ENCODE measurements at regions not wholly inside any gene's neighbourhood (a gene's known extent, or its start where the extent isn't known, plus 50 kb on each side); places are given as distances from the start of the nearest gene placed in this dataset.

- TF ChIP-seq ZNF333 (CRISPR knock-in tag; IDR thresholded peaks at IDR 0.05; ENCODE audit: borderline replicate concordance) (no peak), WIZ (CRISPR knock-in tag; IDR thresholded peaks at IDR 0.05) (no peak), JDP2 (CRISPR knock-in tag; IDR thresholded peaks at IDR 0.05; ENCODE audit: borderline replicate concordance) (no peak), ZNF512 (CRISPR knock-in tag; IDR thresholded peaks at IDR 0.05) (no peak)
- TF ChIP-seq, protein P1, sequence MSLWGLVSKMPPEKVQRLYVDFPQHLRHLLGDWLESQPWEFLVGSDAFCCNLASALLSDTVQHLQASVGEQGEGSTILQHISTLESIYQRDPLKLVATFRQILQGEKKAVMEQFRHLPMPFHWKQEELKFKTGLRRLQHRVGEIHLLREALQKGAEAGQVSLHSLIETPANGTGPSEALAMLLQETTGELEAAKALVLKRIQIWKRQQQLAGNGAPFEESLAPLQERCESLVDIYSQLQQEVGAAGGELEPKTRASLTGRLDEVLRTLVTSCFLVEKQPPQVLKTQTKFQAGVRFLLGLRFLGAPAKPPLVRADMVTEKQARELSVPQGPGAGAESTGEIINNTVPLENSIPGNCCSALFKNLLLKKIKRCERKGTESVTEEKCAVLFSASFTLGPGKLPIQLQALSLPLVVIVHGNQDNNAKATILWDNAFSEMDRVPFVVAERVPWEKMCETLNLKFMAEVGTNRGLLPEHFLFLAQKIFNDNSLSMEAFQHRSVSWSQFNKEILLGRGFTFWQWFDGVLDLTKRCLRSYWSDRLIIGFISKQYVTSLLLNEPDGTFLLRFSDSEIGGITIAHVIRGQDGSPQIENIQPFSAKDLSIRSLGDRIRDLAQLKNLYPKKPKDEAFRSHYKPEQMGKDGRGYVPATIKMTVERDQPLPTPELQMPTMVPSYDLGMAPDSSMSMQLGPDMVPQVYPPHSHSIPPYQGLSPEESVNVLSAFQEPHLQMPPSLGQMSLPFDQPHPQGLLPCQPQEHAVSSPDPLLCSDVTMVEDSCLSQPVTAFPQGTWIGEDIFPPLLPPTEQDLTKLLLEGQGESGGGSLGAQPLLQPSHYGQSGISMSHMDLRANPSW (CRISPR knock-in tag; IDR thresholded peaks at IDR 0.05; ENCODE audit: borderline replicate concordance) = no peak
These were observed 207.6 kb downstream of the UNC5CL start (continued) for GRCh38 chr6:40831381-40831780.

DNA sequence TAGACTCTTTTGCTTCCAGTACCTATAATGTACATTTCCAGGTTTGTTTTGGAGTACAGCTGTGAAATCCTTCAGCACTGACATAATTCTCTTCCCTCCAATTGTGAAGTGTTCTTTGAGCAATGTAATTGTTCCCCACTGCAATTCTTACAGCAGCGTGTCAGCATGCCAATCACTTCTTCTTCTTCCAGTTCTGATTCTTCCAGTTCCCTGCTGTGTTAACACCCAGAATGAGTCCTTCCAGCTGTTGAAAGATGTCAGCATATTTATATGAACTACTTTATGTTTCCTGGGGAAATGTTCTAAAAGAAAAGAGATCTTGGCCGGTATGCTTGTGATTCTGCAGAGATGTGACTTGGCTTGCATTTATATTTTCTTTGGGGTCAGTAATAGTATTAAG is 213.9 kb downstream of the UNC5CL start:
- intact Hi-C loops (cut with micrococcal nuclease; ENCODE audit: unreplicated experiment) = no loop called here
- no TSS peak for BruUV-seq (replicated peaks)
- WGBS (ENCODE audit: low lambda C conversion rate) = 58% methylated on average over 2 of the region's 2 CpGs
- TF ChIP-seq KDM6A (CRISPR knock-in tag; IDR thresholded peaks at IDR 0.05; ENCODE audit: low read depth) = no peak
- no peak for TF ChIP-seq ZNF350 (CRISPR knock-in tag; IDR thresholded peaks at IDR 0.05; ENCODE audit: borderline replicate concordance, low read depth)
- TF ChIP-seq ZNF772 (CRISPR knock-in tag; IDR thresholded peaks at IDR 0.05) = no peak
- TF ChIP-seq IKZF1 (IDR thresholded peaks at IDR 0.05) = no peak
- no peak for TF ChIP-seq ZNF768 (CRISPR knock-in tag; IDR thresholded peaks at IDR 0.05)
- no peak for TF ChIP-seq HNRNPLL (IDR thresholded peaks at IDR 0.05; ENCODE audit: low read depth, low read length, poor library complexity, severe bottlenecking)
- no peak for TF ChIP-seq MEIS1 (CRISPR knock-in tag; IDR thresholded peaks at IDR 0.05; ENCODE audit: borderline replicate concordance)
- TF ChIP-seq, protein P2, sequence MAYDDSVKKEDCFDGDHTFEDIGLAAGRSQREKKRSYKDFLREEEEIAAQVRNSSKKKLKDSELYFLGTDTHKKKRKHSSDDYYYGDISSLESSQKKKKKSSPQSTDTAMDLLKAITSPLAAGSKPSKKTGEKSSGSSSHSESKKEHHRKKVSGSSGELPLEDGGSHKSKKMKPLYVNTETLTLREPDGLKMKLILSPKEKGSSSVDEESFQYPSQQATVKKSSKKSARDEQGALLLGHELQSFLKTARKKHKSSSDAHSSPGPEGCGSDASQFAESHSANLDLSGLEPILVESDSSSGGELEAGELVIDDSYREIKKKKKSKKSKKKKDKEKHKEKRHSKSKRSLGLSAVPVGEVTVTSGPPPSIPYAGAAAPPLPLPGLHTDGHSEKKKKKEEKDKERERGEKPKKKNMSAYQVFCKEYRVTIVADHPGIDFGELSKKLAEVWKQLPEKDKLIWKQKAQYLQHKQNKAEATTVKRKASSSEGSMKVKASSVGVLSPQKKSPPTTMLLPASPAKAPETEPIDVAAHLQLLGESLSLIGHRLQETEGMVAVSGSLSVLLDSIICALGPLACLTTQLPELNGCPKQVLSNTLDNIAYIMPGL (CRISPR knock-in tag; IDR thresholded peaks at IDR 0.05; ENCODE audit: borderline replicate concordance in 1 of 2, low read depth in 1 of 2) = no peak
- no peak for TF ChIP-seq KLF9 (CRISPR knock-in tag; IDR thresholded peaks at IDR 0.05; ENCODE audit: low read depth)
- no peak for TF ChIP-seq TFDP1 (CRISPR knock-in tag; IDR thresholded peaks at IDR 0.05; ENCODE audit: borderline replicate concordance)

More for the DNA sequence above, 213.9 kb downstream of the UNC5CL start:
- in situ Hi-C loops (cut with HindIII; ENCODE audit: extremely low pct_ligation_motif_present, low pct_unique_long_range_greater_than_20kb) = loop anchor here (25.0 kb wide), 1 partner anchor 838 kb away; no protein-coding TSS in a partner anchor
- POLR2A ChIA-PET = no interaction called here
- Histone ChIP-seq H3K36me3 (replicated peaks in 1 of 2; ENCODE audit: control insufficient read depth in 1 of 2, insufficient read depth in 2 of 2, low read length in 2 of 2) (no peaks in the 10 kb centered on the region), H3K27ac (ENCODE audit: extremely low read length, insufficient read depth, low read length) (no peak overlapping the region), H3K9ac (ENCODE audit: insufficient read depth, low read depth, low read length) (no peak overlapping the region), H3K9me3 (ENCODE audit: low read length) (no peaks in the 10 kb centered on the region), H4K20me1 (ENCODE audit: insufficient read depth, low read length) (no peaks in the 10 kb centered on the region), H3K4me1 (ENCODE audit: insufficient read depth, low read length) (no peaks in the 10 kb centered on the region), H3K27me3 (ENCODE audit: control insufficient read depth in 1 of 2, insufficient read depth in 2 of 2, low read length in 2 of 2) (no peaks in the 10 kb centered on the region), H3K4me2 (ENCODE audit: low read depth, low read length) (no peak overlapping the region), H3K79me2 (ENCODE audit: insufficient read depth, low read length) (no peaks in the 10 kb centered on the region), H3K4me3 (replicated peaks in 1 of 3; ENCODE audit: insufficient read depth in 1 of 3, low read depth in 2 of 3, low read length in 3 of 3) (no peak overlapping the region), H2AFZ (ENCODE audit: low read length) (no peak overlapping the region)
- DNase-seq (ENCODE audit: low spot score) = no peak
- no peak for ATAC-seq
- FAIRE-seq = no peak
- CTCF ChIA-PET (ENCODE audit: low intra/inter-chr PET ratio, low total read pairs) = interaction anchor here (1.2 kb wide), 1 partner anchor 203 kb away, joined by 3 read pairs; no protein-coding TSS in a partner anchor
